HG02938 (cell line): ENCODE measurements at regions not wholly inside any gene's neighbourhood (a gene's known extent, or its start where the extent isn't known, plus 50 kb on each side); places are given as distances from the start of the nearest gene placed in this dataset.

Source experiments
- ATAC-seq: cut with Tn5 transposase; IDR thresholded peaks from one replicate; pipeline ENCODE4 v1.9.1; 2021; ENCODE audit warnings: mild to moderate bottlenecking, moderate library complexity; ENCODE audit not compliant: unreplicated experiment

DNA sequence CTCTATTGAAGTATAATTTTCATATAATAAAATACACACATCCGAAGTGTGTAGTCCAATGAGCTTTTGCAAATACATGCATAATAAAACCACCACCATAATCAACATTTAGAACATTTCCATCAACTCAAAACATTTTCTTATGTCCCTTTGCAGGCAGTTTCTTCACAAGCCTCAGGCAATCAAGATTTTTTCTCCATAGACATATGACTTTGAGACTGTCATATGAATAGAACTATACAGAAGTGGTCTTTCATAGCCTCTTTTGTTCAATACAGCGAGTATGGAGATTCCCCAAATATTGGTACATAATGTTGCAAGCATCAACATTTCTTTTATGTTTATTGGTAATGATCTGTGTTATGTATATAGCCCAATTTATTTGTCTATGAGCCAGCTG is 983.2 kb downstream of the CDH11 start:
- ATAC-seq, result no peak

- no peak for ATAC-seq
These were observed 983.9 kb downstream of the CDH11 start for GRCh38 chr16:64138006-64138405.

- no peak for ATAC-seq
These were observed 985.1 kb downstream of the CDH11 start for GRCh38 chr16:64136743-64137142.

- ATAC-seq, result no peak
These were observed 985.5 kb downstream of the CDH11 start for GRCh38 chr16:64136314-64136713.

DNA sequence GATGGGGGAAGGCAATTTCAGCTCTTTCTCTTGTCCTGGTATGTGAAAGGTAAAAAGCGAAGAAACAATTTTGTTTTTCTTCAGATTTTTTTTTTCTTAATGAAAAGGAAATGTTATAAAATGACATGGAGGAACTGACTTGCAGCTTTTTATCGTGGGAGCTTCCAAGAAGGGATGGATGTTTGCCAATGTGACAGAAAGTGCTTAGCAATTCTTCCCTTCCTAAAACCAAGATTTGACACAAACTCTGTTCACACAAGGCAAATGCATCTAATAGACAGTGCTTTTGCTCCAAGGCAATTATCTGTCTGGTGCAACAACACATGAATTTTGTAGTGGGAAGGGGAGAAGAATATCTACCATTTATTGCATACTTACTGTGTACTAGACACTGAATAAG is 988.5 kb downstream of the CDH11 start:
- ATAC-seq, result no peak

DNA sequence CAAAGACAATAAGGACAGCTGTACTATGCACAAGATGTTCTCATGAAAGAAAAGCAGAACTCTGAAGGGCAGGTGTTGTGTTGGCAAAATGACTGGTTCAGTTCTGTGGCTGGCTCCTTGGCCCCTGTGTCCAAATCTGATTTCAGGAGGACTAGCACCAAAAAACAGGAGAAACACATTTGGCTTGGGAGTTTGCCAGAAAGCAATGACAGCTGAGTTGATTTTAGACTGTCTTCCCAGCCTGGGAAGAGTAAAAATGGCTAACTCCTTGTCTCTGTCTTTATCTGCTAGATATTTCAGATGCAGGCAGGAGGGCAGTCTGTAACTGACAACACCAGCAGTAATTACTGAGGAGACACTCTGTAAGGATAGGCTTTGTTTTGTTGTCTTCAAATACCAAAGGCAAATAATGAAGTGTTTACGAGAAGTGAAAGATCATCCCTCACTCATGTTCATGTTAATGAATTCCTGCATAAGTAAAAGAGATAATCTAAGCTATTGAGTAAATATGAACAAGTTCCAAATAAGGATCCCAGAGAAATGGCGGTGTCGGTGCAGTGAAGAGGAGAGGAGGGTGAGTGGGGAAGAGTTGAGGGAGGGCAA is 989.0 kb downstream of the CDH11 start:
- no peak for ATAC-seq

DNA sequence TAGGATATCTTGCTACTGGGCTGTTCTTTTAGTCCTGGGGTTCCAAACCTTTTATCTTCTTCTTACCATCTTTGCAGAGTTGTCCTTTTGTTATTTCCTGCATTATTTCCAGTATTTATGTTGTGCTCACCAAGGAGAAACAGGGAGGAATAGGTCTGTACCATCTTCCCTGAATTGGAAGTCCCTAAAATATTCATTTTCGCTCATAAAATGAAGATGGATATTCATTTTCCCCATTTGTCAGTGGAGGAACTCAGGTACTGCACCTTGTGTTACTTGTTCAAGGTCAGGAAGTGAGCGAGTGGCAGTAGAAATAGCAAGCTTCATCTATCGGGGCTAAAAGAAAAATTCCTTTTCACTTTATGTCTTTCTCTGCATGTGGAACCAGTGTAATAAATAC is 989.7 kb downstream of the CDH11 start:
- no peak for ATAC-seq

GRCh38 chr16:64131423-64131822 is 990.4 kb downstream of the CDH11 start:
- ATAC-seq, result no peak

GRCh38 chr16:64130140-64130539 is 991.7 kb downstream of the CDH11 start:
- no peak for ATAC-seq

DNA sequence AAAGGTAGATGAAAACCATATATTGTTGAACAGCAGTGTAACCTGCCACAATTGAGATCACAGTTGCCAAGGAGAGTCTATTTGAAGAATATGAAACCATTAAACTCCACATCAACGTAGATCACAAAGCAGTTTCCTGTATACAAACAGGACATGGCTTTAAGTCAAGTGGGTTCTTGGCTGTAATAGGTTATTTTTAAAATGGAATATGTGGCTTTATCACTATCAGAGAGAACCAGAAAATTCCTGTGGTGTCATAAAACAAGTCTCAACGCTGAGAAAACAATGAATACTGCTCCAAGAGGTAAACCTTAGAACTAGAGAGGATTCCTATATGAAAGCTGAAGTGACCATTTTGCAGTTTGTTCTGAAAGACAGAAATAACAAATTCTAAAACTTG is 999.7 kb downstream of the CDH11 start:
- no peak for ATAC-seq

GRCh38 chr16:64121473-64121872 is 1000.4 kb downstream of the CDH11 start:
- no peak for ATAC-seq

GRCh38 chr16:64116151-64116550 is 1005.7 kb downstream of the CDH11 start:
- no peak for ATAC-seq

DNA sequence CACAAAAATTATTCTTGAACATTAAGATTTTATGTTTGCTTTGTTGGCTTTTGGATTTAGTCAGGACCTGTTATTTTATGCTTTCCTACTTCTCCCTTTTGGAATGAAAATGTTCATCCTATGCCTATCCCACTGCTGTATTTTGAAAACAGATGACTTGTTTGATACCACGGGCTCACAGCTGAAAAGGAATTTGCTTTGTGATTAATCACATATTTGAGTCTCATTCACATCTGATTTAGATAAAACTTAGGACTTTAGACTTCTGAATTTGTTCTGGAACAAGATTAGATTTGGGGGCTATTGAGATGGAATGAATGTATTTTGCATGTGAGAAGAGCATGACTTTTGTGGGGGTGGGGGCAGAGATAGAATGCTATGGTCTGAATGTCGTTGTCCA is 1012.6 kb downstream of the CDH11 start:
- ATAC-seq, result no peak

GRCh38 chr16:64102654-64103053 is 1019.2 kb downstream of the CDH11 start:
- no peak for ATAC-seq

- ATAC-seq, result no peak
These were observed 1023.4 kb downstream of the CDH11 start for GRCh38 chr16:64098451-64098850.

DNA sequence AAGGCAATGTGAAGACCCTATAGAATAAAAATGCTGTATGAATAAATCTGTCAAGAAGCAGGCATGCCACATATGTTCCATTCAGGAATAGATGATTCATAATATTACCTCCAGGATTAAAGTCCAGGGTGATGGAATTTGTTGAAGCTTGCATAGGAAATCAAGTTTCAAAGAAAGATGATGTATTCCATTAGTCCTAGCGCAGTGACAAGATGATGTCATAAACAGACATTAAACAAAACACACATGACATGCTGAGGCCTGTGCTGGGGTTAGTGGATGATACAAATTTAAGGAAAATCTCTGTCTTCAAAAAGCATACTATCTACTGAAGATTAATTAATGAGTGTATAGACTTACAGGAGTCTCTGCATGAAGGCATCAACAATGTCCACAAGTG is 1025.2 kb downstream of the CDH11 start:
- no peak for ATAC-seq

- ATAC-seq, result no peak
These were observed 1026.8 kb downstream of the CDH11 start for GRCh38 chr16:64094992-64095634.

- no peak for ATAC-seq
These were observed 1027.5 kb downstream of the CDH11 start for GRCh38 chr16:64094181-64094965.

GRCh38 chr16:64092271-64092670 is 1029.6 kb downstream of the CDH11 start:
- ATAC-seq, result no peak

GRCh38 chr16:64090327-64090726 is 1031.5 kb downstream of the CDH11 start:
- ATAC-seq, result no peak

DNA sequence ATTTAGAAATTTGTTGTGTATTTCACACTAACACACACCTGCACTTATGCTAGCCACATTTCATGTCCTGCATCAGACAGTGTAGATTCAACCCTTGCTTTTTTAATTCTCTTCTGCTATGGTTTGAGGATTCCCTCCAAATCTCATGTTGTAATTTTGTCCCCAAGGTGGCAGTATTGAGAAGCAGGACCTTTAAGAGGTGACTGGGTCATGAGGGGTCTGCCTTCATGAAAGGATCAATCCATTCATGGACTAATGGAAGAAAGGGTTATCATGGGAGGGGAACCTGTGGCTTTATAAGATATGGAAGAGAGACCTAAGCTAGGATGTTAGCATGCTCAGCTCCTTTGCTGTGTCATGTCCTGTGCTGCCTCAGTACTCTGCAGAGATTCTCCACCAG is 1032.2 kb downstream of the CDH11 start:
- ATAC-seq, result no peak

DNA sequence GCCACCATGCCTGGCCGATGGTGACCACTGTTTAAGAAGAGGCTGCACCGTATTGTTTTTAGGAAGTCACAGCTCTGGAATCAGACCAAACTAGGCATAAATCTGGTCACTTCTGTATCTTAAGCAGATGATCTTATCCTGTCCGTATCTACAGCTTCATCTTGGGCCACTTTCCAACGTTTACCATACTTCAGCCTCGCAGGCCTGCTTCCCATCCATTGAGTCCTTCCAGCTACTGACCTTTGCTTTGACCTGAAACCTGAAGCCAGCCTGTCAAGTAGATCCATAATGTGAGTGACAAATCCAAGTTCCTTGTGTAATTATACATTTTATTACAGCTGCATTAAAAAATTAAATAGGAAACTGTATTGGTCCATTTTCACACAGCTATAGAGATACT is 1033.0 kb downstream of the CDH11 start:
- ATAC-seq, result no peak
